Common myeloid progenitor, CD34-positive (primary cell): ENCODE measurements at regions not wholly inside any gene's neighbourhood (a gene's known extent, or its start where the extent isn't known, plus 50 kb on each side); places are given as distances from the start of the nearest gene placed in this dataset.
"Not testable (repeated sequence)": the region's sequence is repeated elsewhere in the genome, so short reads cannot be mapped to it uniquely, and the experiment has no call there.

ENCODE experiments used
- CTCF ChIA-PET: fragments of 350-600 bp; sonication (Branson Sonifier 250); formaldehyde crosslinking; loops from one replicate; lab custom pipeline; 2021; ENCODE audit warnings: antibody characterized with exemption; lab: Charles Lee
- POLR2A ChIA-PET: fragments of 350-600 bp; sonication (Branson Sonifier 250); formaldehyde crosslinking; loops from one replicate; lab custom pipeline; 2021; ENCODE audit warnings: antibody characterized with exemption; lab: Charles Lee
- DNase-seq, 3 donors: peaks; one replicate each; pipeline versions ENCODE4 v3.0.0 to v3.0.0-alpha.2; 2013
- H3K27ac ChIP-seq, 2 experiments: 1 replicate in 1 of 2; 2 replicates in 1 of 2; pipeline ENCODE4 v1.7.0; 2013; ENCODE audit warnings: inconsistent platforms in 2 of 2, low read length in 2 of 2, mild to moderate bottlenecking in 2 of 2, low read depth in 1 of 2, moderate library complexity in 1 of 2; ENCODE audit not compliant: severe bottlenecking in 2 of 2, insufficient read depth in 1 of 2, poor library complexity in 1 of 2
- H3K27me3 ChIP-seq, 5 experiments: replicated peaks in 2 of 5; 1 replicate in 3 of 5; 2 replicates in 2 of 5; pipeline versions ENCODE4 v1.6.1 to v1.7.0; 2013; ENCODE audit warnings: low read length in 4 of 5, mild to moderate bottlenecking in 2 of 5, moderate library complexity in 2 of 5, inconsistent platforms in 1 of 5; ENCODE audit not compliant: insufficient read depth in 5 of 5, control insufficient read depth in 4 of 5
- H3K36me3 ChIP-seq, 4 experiments: 1 replicate in 2 of 4; 2 replicates in 2 of 4; pipeline versions ENCODE4 v1.6.1 to v1.7.0; 2013; ENCODE audit warnings: low read length in 3 of 4, control low read depth in 1 of 4, mild to moderate bottlenecking in 1 of 4; ENCODE audit not compliant: control insufficient read depth in 4 of 4, insufficient read depth in 4 of 4
- H3K4me1 ChIP-seq, 4 experiments: 1 replicate in 3 of 4; 2 replicates in 1 of 4; pipeline versions ENCODE4 v1.6.1 to v1.7.1; 2013; ENCODE audit warnings: low read length in 3 of 4, mild to moderate bottlenecking in 3 of 4, control low read depth in 1 of 4, inconsistent platforms in 1 of 4, moderate library complexity in 1 of 4; ENCODE audit not compliant: control insufficient read depth in 4 of 4, insufficient read depth in 4 of 4; ENCODE audit errors: control extremely low read depth in 1 of 4
- H3K4me3 ChIP-seq, 7 experiments: 1 replicate in 4 of 7; 2 replicates in 3 of 7; pipeline versions ENCODE4 v1.5.1 to v1.7.0; 2013; ENCODE audit warnings: mild to moderate bottlenecking in 7 of 7, low read length in 6 of 7, moderate library complexity in 6 of 7, inconsistent platforms in 2 of 7, low read depth in 2 of 7, control low read depth in 1 of 7; ENCODE audit not compliant: insufficient read depth in 4 of 7, control insufficient read depth in 1 of 7; ENCODE audit errors: extremely low read depth in 1 of 7
- H3K9me3 ChIP-seq, 5 experiments: 1 replicate in 4 of 5; 2 replicates in 1 of 5; pipeline versions ENCODE4 v1.6.1 to v1.7.1; 2013; ENCODE audit warnings: low read length in 4 of 5, mild to moderate bottlenecking in 2 of 5, inconsistent platforms in 1 of 5, low read depth in 1 of 5, moderate library complexity in 1 of 5; ENCODE audit not compliant: control insufficient read depth in 4 of 5, insufficient read depth in 2 of 5; ENCODE audit errors: control extremely low read depth in 1 of 5
- WGBS: methylation state at CpG from one replicate; pipeline ENCODE4 v1.1.5; 2013; ENCODE audit not compliant: insufficient coverage; 5-methylcytosine and 5-hydroxymethylcytosine counted together

DNA sequence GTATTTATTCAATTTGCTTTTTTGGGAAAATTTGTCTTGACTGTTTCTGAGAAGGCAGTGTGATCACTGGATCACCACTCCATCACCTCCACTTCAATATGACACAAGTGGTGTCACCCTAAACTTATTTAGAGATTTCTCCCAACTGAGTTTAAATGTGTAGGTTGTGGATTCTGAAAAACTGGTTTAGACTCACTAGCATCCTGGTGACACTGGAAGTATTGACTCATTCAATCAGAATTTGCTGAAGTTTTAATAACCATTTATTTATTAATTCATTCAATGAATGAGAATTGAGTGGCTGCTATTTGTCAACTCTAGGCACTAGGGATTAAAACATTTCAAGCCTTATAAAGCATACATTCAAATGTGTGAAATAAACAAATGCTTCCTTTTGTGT lies 819.1 kb upstream of the EPHA5 start:
- Histone ChIP-seq H3K27ac (no peak overlapping the region), H3K36me3 (no peaks in the 10 kb centered on the region), H3K9me3 (no peaks in the 10 kb centered on the region), H3K4me1 (no peaks in the 10 kb centered on the region), H3K4me3 (no peak overlapping the region), H3K27me3 (no peaks in the 10 kb centered on the region)
- DNase-seq: no peak
- ChIA-PET CTCF (no interaction called here), POLR2A (no interaction called here)

DNA sequence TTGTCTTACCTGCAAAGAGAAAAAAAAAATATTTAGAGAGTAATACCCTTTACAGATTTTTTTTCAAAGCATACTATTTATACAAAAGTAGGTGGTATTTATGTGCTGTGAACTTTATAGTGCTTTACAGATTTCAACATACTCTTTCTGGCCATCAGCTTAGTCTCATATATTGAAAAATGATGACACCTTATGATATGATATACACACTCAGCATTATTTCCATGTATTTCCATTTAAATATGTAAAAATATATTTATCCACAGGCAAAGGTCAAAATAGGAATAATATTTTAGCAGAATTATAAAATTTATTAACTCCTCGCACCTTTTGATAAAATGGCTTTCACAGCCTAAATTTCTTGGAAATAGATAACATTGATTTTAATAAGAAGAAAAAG lies 815.8 kb upstream of the EPHA5 start:
- WGBS: no CpG with 5 or more reads among the region's 1 CpG
- Histone ChIP-seq H3K4me1 (no peaks in the 10 kb centered on the region), H3K27me3 (no peaks in the 10 kb centered on the region), H3K9me3 (no peaks in the 10 kb centered on the region), H3K36me3 (no peaks in the 10 kb centered on the region), H3K4me3 (no peak overlapping the region), H3K27ac (no peak overlapping the region)
- DNase-seq: no peak
- ChIA-PET POLR2A (no interaction called here), CTCF (no interaction called here)

DNA sequence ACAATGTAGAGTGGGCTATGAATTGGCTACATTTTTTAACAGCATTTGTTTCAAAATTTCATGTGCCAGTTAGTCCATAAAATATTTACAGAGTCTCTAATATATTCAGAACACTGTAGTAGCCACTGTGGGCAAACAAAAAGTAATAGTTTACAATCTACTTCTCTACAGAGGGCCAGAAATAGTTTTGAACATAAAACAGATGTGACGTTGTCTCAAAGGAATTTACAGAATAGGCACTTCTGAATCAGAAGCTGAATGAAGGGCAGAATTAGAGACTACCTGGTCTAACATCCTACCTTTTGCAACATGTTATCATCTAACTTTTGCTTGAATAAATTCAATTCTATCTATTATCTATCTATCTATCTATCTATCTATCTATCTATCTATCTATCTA lies 811.9 kb upstream of the EPHA5 start:
- DNase-seq: no peak
- no peaks in the 10 kb centered on the region for H3K36me3 ChIP-seq
- H3K27me3 ChIP-seq: no peaks in the 10 kb centered on the region
- no peaks in the 10 kb centered on the region for H3K9me3 ChIP-seq
- CTCF ChIA-PET: no interaction called here
- no peaks in the 10 kb centered on the region for H3K4me1 ChIP-seq
- POLR2A ChIA-PET: no interaction called here
- no CpG with 5 or more reads among the region's 1 CpG for WGBS
- H3K27ac ChIP-seq: no peak overlapping the region
- H3K4me3 ChIP-seq: no peak overlapping the region

DNA sequence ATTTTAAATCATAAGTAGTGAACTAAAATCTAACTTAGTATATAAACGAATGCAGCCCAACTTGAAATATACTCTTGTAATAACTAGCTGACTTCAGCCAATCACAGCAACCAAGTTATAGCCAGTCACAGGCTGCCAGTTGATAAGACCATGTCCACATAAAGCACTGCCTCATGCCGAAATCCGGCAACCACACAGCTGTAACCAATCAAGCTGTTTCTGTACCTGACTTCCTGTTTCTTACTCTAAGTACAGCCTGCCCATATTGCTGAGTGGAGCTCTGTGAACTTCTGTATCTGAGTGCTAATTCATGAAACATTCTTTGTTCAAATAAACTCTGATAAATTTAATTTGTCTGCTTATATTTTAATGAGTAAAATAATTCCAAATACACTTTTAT lies 805.3 kb upstream of the EPHA5 start:
- Histone ChIP-seq H3K9me3 (no peaks in the 10 kb centered on the region), H3K27me3 (no peaks in the 10 kb centered on the region), H3K36me3 (no peaks in the 10 kb centered on the region), H3K4me1 (no peaks in the 10 kb centered on the region), H3K27ac (no peak overlapping the region), H3K4me3 (no peak overlapping the region)
- no peak for DNase-seq
- CTCF ChIA-PET: no interaction called here
- 71% methylated on average over 2 of the region's 3 CpGs for WGBS
- POLR2A ChIA-PET: no interaction called here

DNA sequence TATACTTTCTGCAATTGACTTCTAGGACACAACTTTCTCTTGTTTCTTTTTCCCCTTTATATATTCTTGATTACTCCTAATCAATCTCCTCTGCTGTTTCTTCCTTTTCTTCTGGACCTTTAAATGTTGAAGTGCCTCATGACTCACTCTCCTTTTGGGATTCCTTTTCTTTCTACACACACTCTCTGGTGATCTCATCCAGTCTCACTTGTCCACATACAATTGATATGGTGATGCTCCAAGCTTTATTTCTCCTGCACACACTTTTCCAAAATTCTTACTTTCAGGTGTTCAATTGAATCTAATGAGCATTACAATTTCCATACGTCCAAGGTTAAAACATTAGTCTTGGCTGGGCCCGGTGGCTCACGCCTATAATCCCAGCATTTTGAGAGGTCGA lies 794.8 kb upstream of the EPHA5 start:
- no peaks in the 10 kb centered on the region for H3K27me3 ChIP-seq
- no peak overlapping the region for H3K27ac ChIP-seq
- WGBS: 80% methylated on average over 4 of the region's 4 CpGs
- no peak for DNase-seq
- ChIA-PET POLR2A (no interaction called here), CTCF (no interaction called here)
- no peaks in the 10 kb centered on the region for H3K36me3 ChIP-seq
- no peak overlapping the region for H3K4me3 ChIP-seq
- H3K4me1 ChIP-seq: no peaks in the 10 kb centered on the region
- H3K9me3 ChIP-seq: no peaks in the 10 kb centered on the region

DNA sequence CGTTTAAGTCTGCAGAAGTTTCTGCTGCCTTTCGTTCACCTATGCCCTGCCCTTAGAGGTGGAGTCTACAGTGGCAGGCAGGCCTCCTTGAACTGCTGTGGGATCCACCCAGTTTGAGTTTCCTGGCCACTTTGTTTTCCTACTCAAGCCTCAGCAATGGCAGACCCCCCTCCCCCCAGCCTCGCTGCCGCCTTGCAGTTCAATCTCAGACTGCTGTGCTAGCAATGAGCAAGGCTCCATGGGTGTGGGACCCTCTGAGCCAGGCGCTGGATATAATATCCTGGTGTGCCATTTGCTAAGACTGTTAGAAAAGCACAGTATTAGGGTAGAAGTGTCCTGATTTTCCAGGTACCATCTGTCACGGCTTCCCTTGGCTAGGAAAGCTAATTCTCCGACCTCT lies 792.6 kb upstream of the EPHA5 start:
- H3K27ac ChIP-seq, H3K27me3 ChIP-seq, H3K4me1 ChIP-seq, H3K36me3 ChIP-seq, DNase-seq, CTCF ChIA-PET, H3K9me3 ChIP-seq, H3K4me3 ChIP-seq, POLR2A ChIA-PET: not testable (repeated sequence)
- 75% methylated on average over 5 of the region's 7 CpGs for WGBS

DNA sequence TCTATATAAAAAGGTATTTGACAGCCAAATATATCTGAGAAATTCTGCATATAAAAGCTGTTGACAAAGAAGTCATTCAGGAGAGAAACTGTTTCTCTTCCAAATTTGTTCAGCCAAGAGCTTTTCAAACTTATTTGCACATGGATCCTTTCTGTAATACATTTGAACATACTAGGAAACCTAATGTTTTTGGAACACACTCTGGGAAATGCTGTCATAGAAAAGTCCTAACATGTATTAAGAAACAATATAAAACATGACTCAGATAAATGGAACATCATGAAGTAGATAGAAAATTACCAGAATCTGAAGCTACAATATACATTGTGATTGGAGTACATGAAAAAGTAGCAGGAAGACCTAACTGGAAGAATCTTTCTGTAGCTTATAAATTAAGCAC lies 781.5 kb upstream of the EPHA5 start:
- no peaks in the 10 kb centered on the region for H3K36me3 ChIP-seq
- H3K27me3 ChIP-seq: no peaks in the 10 kb centered on the region
- no peak overlapping the region for H3K27ac ChIP-seq
- no peak overlapping the region for H3K4me3 ChIP-seq
- POLR2A ChIA-PET: no interaction called here
- CTCF ChIA-PET: no interaction called here
- H3K9me3 ChIP-seq: no peaks in the 10 kb centered on the region
- no peak for DNase-seq
- no peaks in the 10 kb centered on the region for H3K4me1 ChIP-seq

DNA sequence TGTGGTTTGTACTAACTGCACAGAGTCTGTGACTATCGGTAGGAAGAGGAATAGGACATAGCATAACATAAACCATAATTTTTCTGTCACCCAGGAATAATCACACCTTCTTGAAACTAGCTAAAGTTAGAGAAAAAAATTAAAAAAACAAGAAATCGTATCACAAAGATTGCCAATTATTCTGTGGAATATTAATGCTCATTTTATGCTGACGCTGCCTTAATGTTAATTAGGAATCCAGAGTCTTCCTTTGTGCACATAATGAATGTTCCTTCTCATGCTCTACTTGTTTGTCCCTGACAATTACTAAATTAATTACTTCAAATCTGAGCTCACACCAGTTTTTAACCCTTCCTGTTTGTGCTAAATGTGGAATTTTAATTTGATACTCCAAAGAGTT lies 772.7 kb upstream of the EPHA5 start:
- no peaks in the 10 kb centered on the region for H3K9me3 ChIP-seq
- no peaks in the 10 kb centered on the region for H3K4me1 ChIP-seq
- no peak overlapping the region for H3K4me3 ChIP-seq
- DNase-seq: no peak
- H3K27me3 ChIP-seq: no peaks in the 10 kb centered on the region
- no peak overlapping the region for H3K27ac ChIP-seq
- POLR2A ChIA-PET: no interaction called here
- no CpG with 5 or more reads among the region's 3 CpGs for WGBS
- no peaks in the 10 kb centered on the region for H3K36me3 ChIP-seq
- CTCF ChIA-PET: no interaction called here
